Vagina (tissue), 2 donors: ENCODE measurements at regions not wholly inside any gene's neighbourhood (a gene's known extent, or its start where the extent isn't known, plus 50 kb on each side); places are given as distances from the start of the nearest gene placed in this dataset.

Source experiments
- DNase-seq, 2 donors: peaks; one replicate each; pipeline ENCODE4 v3.0.0-alpha.2; 2017; ENCODE audit errors: extremely low spot score in 2 of 2
- H3K27ac ChIP-seq: fragments of 200-600 bp; sonication (generic); one replicate; pipeline ENCODE4 v1.5.1; 2019
- H3K27me3 ChIP-seq: fragments of 200-600 bp; sonication (generic); one replicate; pipeline ENCODE4 v1.5.1; 2019
- H3K36me3 ChIP-seq, 2 donors: fragments of 200-600 bp; sonication (generic); one replicate each; pipeline ENCODE4 v1.5.1; 2017 to 2019
- H3K4me1 ChIP-seq: fragments of 200-600 bp; sonication (generic); one replicate; pipeline ENCODE4 v1.5.1; 2019
- H3K4me3 ChIP-seq, 2 donors: fragments of 200-600 bp; sonication (generic); 1 replicate in 1 of 2; 2 replicates in 1 of 2; pipeline ENCODE4 v1.5.1; 2016 to 2019
- H3K9me3 ChIP-seq: fragments of 200-600 bp; sonication (generic); one replicate; pipeline ENCODE4 v1.5.1; 2019
- CTCF ChIP-seq, 3 experiments: fragments of 450-650 bp in 2 of 3; fragments of 200-600 bp in 1 of 3; sonication (generic) in 1 of 3; IDR thresholded peaks; one replicate each; pipeline ENCODE4 v1.5.1; 2017 to 2019; ENCODE audit warnings: antibody characterized with exemption in 3 of 3, mild to moderate bottlenecking in 2 of 3, moderate library complexity in 2 of 3
- POLR2A ChIP-seq, 2 donors: fragments of 450-650 bp; IDR thresholded peaks; one replicate each; pipeline ENCODE4 v1.6.1; 2017; ENCODE audit warnings: antibody characterized with exemption in 2 of 2, mild to moderate bottlenecking in 2 of 2, moderate library complexity in 2 of 2
- POLR2AphosphoS5 ChIP-seq, 2 donors: sonication (generic); formaldehyde crosslinking; IDR thresholded peaks; one replicate each; pipeline ENCODE4 v1.9.0; 2017; ENCODE audit warnings: antibody characterized with exemption in 2 of 2, mild to moderate bottlenecking in 2 of 2, low read depth in 1 of 2; ENCODE audit not compliant: insufficient read depth in 1 of 2
- intact Hi-C: fragments of 100-400 bp; cut with DNase I; formaldehyde crosslinking; loops from one replicate; pipeline ENCODE4 v1.15.1; 2023

DNA sequence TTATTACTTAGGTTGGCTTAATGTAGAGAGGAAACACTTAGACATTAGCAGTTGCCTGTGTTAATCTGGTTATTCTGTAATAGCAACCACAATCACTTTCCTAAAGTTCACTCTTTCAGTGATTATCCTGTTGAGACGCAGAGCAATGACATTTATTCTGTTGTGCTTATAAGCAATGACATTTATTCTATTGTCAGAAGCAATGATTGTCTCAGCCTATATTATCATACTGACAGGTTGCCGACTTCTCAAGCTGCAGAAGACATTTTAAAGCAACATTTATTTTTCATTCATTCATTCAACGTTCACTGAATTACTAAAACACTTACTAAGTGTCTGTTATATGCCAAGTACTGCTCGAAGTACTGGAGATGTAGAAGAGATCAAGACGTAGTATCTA, 193.5 kb upstream of the SLITRK3 start:
- Histone ChIP-seq H3K4me3 (no peak overlapping the region), H3K36me3 (no peaks in the 10 kb centered on the region), H3K4me1 (no peaks in the 10 kb centered on the region), H3K27me3 (no peaks in the 10 kb centered on the region), H3K27ac (no peak overlapping the region), H3K9me3 (no peaks in the 10 kb centered on the region)
- intact Hi-C loops: no loop called here
- no peak for DNase-seq
- TF ChIP-seq POLR2A (IDR thresholded peaks at IDR 0.05): no peak
- TF ChIP-seq POLR2AphosphoS5 (IDR thresholded peaks at IDR 0.05; ENCODE audit: insufficient read depth in 1 of 2, low read depth in 1 of 2): no peak
- no peak for TF ChIP-seq CTCF (IDR thresholded peaks at IDR 0.05)

DNA sequence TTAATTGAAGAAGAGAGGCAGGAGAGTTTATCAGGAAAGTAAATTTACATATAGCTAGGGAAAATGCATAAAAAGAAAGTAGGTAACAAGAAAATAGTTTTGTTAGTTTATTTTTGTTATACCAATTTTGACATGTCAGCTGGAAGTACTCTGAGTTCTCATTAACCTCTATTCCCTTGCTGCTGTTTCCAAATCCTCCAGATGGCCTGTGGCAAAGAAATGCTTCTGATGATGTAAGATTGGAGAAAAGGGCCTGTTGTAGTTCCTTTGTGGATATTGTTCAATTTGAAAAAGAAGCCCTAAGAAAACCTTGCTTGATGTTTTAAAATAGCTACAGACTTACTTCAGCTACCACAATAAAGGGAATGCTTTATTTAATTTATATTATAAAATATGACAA, 192.9 kb upstream of the SLITRK3 start:
- H3K27me3 ChIP-seq: no peaks in the 10 kb centered on the region
- TF ChIP-seq CTCF (IDR thresholded peaks at IDR 0.05): no peak
- no peak for TF ChIP-seq POLR2A (IDR thresholded peaks at IDR 0.05)
- TF ChIP-seq POLR2AphosphoS5 (IDR thresholded peaks at IDR 0.05; ENCODE audit: insufficient read depth in 1 of 2, low read depth in 1 of 2): no peak
- H3K27ac ChIP-seq: no peak overlapping the region
- H3K4me1 ChIP-seq: no peaks in the 10 kb centered on the region
- no peaks in the 10 kb centered on the region for H3K36me3 ChIP-seq
- intact Hi-C loops: no loop called here
- no peaks in the 10 kb centered on the region for H3K9me3 ChIP-seq
- H3K4me3 ChIP-seq: no peak overlapping the region
- no peak for DNase-seq

GRCh38 chr3:165383381-165383780, 187.2 kb upstream of the SLITRK3 start:
- Histone ChIP-seq H3K4me1 (no peaks in the 10 kb centered on the region), H3K36me3 (no peaks in the 10 kb centered on the region), H3K4me3 (no peak overlapping the region), H3K9me3 (no peaks in the 10 kb centered on the region), H3K27ac (no peak overlapping the region), H3K27me3 (no peaks in the 10 kb centered on the region)
- no peak for DNase-seq
- TF ChIP-seq POLR2AphosphoS5 (IDR thresholded peaks at IDR 0.05; ENCODE audit: insufficient read depth in 1 of 2, low read depth in 1 of 2) (no peak), POLR2A (IDR thresholded peaks at IDR 0.05) (no peak), CTCF (IDR thresholded peaks at IDR 0.05) (no peak)
- intact Hi-C loops: no loop called here

DNA sequence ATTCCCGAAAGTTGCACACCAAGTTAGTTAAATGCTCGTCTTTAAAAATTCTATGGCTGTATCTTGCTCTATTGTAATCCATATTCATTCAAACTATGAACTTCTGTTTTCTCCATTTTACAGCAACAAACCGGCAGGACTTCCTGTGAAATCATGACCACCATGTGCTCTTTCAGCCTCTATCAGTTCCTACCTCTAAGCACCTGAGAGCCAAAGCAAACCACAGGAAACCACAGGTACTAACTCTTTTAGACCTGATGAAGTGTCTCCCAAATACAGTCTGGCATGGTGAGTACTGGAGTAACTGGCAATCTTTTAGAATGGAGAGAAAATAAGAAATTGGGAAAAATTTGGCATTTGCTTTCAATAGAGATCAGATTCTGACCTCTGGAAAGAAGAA, 186.5 kb upstream of the SLITRK3 start:
- H3K4me1 ChIP-seq: no peaks in the 10 kb centered on the region
- no peaks in the 10 kb centered on the region for H3K36me3 ChIP-seq
- no peak overlapping the region for H3K4me3 ChIP-seq
- no peak overlapping the region for H3K27ac ChIP-seq
- no peak for TF ChIP-seq CTCF (IDR thresholded peaks at IDR 0.05)
- no peak for TF ChIP-seq POLR2AphosphoS5 (IDR thresholded peaks at IDR 0.05; ENCODE audit: insufficient read depth in 1 of 2, low read depth in 1 of 2)
- no peak for TF ChIP-seq POLR2A (IDR thresholded peaks at IDR 0.05)
- H3K27me3 ChIP-seq: no peaks in the 10 kb centered on the region
- DNase-seq: no peak
- intact Hi-C loops: no loop called here
- H3K9me3 ChIP-seq: no peaks in the 10 kb centered on the region

DNA sequence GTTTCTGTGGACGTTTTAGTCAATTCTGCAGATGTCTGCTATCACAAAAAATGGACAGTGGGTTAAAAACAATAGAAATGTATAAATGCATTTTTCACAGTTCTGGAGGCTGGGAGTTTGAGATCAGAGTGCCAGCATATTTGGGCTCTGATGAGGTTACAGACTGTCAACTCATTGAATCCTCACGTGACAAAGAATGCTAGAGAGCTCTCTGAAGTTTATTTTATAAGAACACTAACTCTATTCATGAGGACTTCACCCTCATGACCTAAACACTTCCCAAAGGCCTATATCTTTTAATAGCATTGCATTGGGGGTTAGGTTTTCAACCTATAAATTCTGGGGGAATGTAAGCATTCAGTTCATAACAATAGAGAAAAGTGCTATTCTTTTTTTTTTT, 182.6 kb upstream of the SLITRK3 start:
- DNase-seq: no peak
- H3K9me3 ChIP-seq: no peaks in the 10 kb centered on the region
- H3K4me3 ChIP-seq: no peak overlapping the region
- no peak for TF ChIP-seq CTCF (IDR thresholded peaks at IDR 0.05)
- no peak for TF ChIP-seq POLR2AphosphoS5 (IDR thresholded peaks at IDR 0.05; ENCODE audit: insufficient read depth in 1 of 2, low read depth in 1 of 2)
- TF ChIP-seq POLR2A (IDR thresholded peaks at IDR 0.05): no peak
- H3K27ac ChIP-seq: no peak overlapping the region
- intact Hi-C loops: no loop called here
- H3K27me3 ChIP-seq: no peaks in the 10 kb centered on the region
- H3K36me3 ChIP-seq: no peaks in the 10 kb centered on the region
- no peaks in the 10 kb centered on the region for H3K4me1 ChIP-seq
